ENCODE measurements at regions not wholly inside any gene's neighbourhood (a gene's known extent, or its start where the extent isn't known, plus 50 kb on each side); places are given as distances from the start of the nearest gene placed in this dataset.

GRCh38 chr4:181682367-181683047 lies 560.7 kb upstream of the TENM3 start:
- no peak for DNase-seq (ENCODE audit: low read depth)

- DNase-seq (ENCODE audit: low read depth): no peak
Measured at GRCh38 chr4:181684310-181684709, 558.9 kb upstream of the TENM3 start.

- DNase-seq (ENCODE audit: low read depth): no peak
Measured at GRCh38 chr4:181685461-181685860, 557.7 kb upstream of the TENM3 start.

- no peak for DNase-seq (ENCODE audit: low read depth)
Measured at GRCh38 chr4:181685911-181686310, 557.3 kb upstream of the TENM3 start.

GRCh38 chr4:181687116-181687515 lies 556.1 kb upstream of the TENM3 start:
- DNase-seq (ENCODE audit: low read depth): no peak

GRCh38 chr4:181688432-181688831 lies 554.8 kb upstream of the TENM3 start:
- DNase-seq (ENCODE audit: low read depth): no peak

GRCh38 chr4:181688872-181689271 lies 554.3 kb upstream of the TENM3 start:
- no peak for DNase-seq (ENCODE audit: low read depth)

GRCh38 chr4:181690498-181690897 lies 552.7 kb upstream of the TENM3 start:
- no peak for DNase-seq (ENCODE audit: low read depth)

- no peak for DNase-seq (ENCODE audit: low read depth)
Measured at GRCh38 chr4:181692965-181693364, 550.2 kb upstream of the TENM3 start.

- DNase-seq (ENCODE audit: low read depth): no peak
Measured at GRCh38 chr4:181693517-181693916, 549.7 kb upstream of the TENM3 start.

- DNase-seq (ENCODE audit: low read depth): no peak
Measured at GRCh38 chr4:181698221-181698620, 545.0 kb upstream of the TENM3 start.

- DNase-seq (ENCODE audit: low read depth): no peak
Measured at GRCh38 chr4:181701214-181701613, 542.0 kb upstream of the TENM3 start.

- DNase-seq (ENCODE audit: low read depth): no peak
Measured at GRCh38 chr4:181701894-181702293, 541.3 kb upstream of the TENM3 start.

- DNase-seq (ENCODE audit: low read depth): no peak
Measured at GRCh38 chr4:181702864-181703495, 540.2 kb upstream of the TENM3 start.

GRCh38 chr4:181710143-181710542 lies 533.1 kb upstream of the TENM3 start:
- no peak for DNase-seq (ENCODE audit: low read depth)

GRCh38 chr4:181711387-181711786 lies 531.8 kb upstream of the TENM3 start:
- no peak for DNase-seq (ENCODE audit: low read depth)

- no peak for DNase-seq (ENCODE audit: low read depth)
Measured at GRCh38 chr4:181728305-181728966, 514.8 kb upstream of the TENM3 start.

- no peak for DNase-seq (ENCODE audit: low read depth)
Measured at GRCh38 chr4:181731900-181732299, 511.3 kb upstream of the TENM3 start.

GRCh38 chr4:181737744-181738143 lies 505.5 kb upstream of the TENM3 start:
- no peak for DNase-seq (ENCODE audit: low read depth)

- no peak for DNase-seq (ENCODE audit: low read depth)
Measured at GRCh38 chr4:181739031-181739430, 504.2 kb upstream of the TENM3 start.

GRCh38 chr4:181741513-181741912 lies 501.7 kb upstream of the TENM3 start:
- DNase-seq (ENCODE audit: low read depth): no peak

GRCh38 chr4:181745933-181746625 lies 497.1 kb upstream of the TENM3 start:
- DNase-seq (ENCODE audit: low read depth): no peak

- DNase-seq (ENCODE audit: low read depth): no peak
Measured at GRCh38 chr4:181748581-181748980, 494.6 kb upstream of the TENM3 start.

All from activated T-helper 1 cell treated with Interleukin-2 at 50 U/mL for 16 hours (primary cell).